ENCODE measurements at regions not wholly inside any gene's neighbourhood (a gene's known extent, or its start where the extent isn't known, plus 50 kb on each side); places are given as distances from the start of the nearest gene placed in this dataset.

DNA sequence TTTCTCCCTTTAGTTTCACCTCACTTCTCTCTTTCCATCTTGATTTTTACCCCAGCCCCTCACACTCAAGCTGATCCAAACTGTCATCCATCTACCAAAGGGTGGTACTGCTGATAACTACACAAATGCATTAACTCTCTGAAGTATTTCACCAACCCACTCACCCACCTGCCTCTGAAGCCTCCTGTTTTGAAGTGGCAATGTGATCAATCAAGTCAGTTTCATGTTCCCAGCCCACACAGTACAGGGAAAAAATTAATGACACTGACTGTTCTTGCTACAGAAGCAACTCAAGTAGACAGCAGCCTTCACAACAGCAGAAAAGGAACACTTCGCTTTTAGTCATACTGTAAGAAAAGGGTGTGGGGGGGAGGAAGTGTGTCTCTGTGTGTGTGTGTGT is 183.0 kb upstream of the NOCT start:
- no peaks in the 10 kb centered on the region for H3K36me3 ChIP-seq
- no peak for ATAC-seq
- TF ChIP-seq, protein P1, sequence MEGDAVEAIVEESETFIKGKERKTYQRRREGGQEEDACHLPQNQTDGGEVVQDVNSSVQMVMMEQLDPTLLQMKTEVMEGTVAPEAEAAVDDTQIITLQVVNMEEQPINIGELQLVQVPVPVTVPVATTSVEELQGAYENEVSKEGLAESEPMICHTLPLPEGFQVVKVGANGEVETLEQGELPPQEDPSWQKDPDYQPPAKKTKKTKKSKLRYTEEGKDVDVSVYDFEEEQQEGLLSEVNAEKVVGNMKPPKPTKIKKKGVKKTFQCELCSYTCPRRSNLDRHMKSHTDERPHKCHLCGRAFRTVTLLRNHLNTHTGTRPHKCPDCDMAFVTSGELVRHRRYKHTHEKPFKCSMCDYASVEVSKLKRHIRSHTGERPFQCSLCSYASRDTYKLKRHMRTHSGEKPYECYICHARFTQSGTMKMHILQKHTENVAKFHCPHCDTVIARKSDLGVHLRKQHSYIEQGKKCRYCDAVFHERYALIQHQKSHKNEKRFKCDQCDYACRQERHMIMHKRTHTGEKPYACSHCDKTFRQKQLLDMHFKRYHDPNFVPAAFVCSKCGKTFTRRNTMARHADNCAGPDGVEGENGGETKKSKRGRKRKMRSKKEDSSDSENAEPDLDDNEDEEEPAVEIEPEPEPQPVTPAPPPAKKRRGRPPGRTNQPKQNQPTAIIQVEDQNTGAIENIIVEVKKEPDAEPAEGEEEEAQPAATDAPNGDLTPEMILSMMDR (IDR thresholded peaks at IDR 0.05): no peak
- H3K9me3 ChIP-seq: no peaks in the 10 kb centered on the region
- H3K27ac ChIP-seq: no peak overlapping the region
- DNase-seq: no peak
- intact Hi-C loops (cut with DNase I): no loop called here
- H3K4me3 ChIP-seq: no peak overlapping the region
- no peaks in the 10 kb centered on the region for H3K4me1 ChIP-seq
- H3K27me3 ChIP-seq (ENCODE audit: low read depth): no peaks in the 10 kb centered on the region

DNA sequence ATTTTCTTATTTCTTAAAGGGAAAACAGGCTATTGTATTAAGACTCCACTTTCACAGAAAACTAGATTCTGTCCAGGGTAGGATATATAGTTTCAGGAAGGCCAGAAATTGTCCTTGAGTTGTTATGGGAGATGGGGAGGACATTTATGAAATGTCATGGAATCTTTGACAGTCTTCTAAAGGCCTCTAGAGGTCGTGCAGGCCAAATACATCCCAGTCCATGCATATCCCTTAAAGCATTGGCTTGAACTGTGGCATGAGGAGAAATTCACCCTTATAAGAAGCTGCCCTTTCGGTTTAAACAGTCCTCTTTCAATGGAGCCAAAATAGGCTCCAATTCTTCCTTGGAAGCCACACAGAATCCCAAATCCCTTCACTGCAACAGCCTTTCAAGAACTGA is 183.6 kb upstream of the NOCT start:
- H3K9me3 ChIP-seq: no peaks in the 10 kb centered on the region
- DNase-seq: no peak
- no peak for ATAC-seq
- H3K4me3 ChIP-seq: no peak overlapping the region
- intact Hi-C loops (cut with DNase I): no loop called here
- H3K4me1 ChIP-seq: no peaks in the 10 kb centered on the region
- no peak overlapping the region for H3K27ac ChIP-seq
- no peaks in the 10 kb centered on the region for H3K36me3 ChIP-seq
- TF ChIP-seq, protein P1 (IDR thresholded peaks at IDR 0.05): no peak
- no peaks in the 10 kb centered on the region for H3K27me3 ChIP-seq (ENCODE audit: low read depth)

DNA sequence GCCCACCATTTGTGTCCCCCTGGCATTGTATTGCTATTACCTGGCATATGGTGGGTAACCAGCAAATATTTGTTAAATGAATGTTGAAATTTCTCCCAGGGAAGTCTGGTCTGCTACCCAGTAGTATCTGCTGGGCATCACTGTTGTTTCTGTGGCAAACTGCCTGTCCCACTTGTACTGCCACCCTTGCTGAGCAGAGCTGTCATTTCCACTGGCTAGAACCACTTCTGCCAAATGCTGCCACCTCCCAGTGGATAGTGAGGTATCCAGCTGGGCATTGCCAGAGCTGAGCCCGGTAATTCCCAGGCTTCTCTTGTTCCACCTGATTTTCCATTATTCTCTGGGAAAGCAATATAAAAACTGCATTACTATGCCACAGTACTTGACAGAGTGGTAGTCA is 186.7 kb upstream of the NOCT start:
- intact Hi-C loops (cut with DNase I): no loop called here
- H3K27ac ChIP-seq: no peak overlapping the region
- TF ChIP-seq, protein P1 (IDR thresholded peaks at IDR 0.05): no peak
- DNase-seq: no peak
- no peak for ATAC-seq
- no peaks in the 10 kb centered on the region for H3K27me3 ChIP-seq (ENCODE audit: low read depth)
- no peaks in the 10 kb centered on the region for H3K9me3 ChIP-seq
- no peaks in the 10 kb centered on the region for H3K36me3 ChIP-seq
- no peaks in the 10 kb centered on the region for H3K4me1 ChIP-seq
- H3K4me3 ChIP-seq: no peak overlapping the region

DNA sequence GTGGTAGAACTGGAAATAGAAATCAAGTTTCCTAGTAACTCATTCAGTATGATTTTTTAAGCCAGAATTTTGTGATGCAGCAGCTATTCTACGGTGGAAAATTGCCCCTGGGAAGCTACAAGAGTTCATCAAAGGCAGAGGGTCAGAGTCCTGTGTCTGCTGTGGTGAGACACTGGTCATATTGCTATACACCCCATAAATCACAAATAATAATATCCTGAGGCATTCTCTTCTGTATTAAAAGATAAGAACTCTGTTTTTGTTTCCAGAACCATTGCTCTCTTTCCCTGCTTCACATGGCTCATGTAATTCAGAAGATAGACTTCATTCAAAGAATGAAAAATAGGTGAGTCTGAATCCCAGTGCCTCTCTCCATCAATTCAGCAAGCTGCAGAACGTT is 188.8 kb upstream of the NOCT start:
- no peaks in the 10 kb centered on the region for H3K4me1 ChIP-seq
- DNase-seq (no peak), ATAC-seq (no peak)
- TF ChIP-seq, protein P1 (IDR thresholded peaks at IDR 0.05): no peak
- no peaks in the 10 kb centered on the region for H3K27me3 ChIP-seq (ENCODE audit: low read depth)
- H3K9me3 ChIP-seq: no peaks in the 10 kb centered on the region
- no peak overlapping the region for H3K27ac ChIP-seq
- H3K36me3 ChIP-seq: no peaks in the 10 kb centered on the region
- H3K4me3 ChIP-seq: no peak overlapping the region
- intact Hi-C loops (cut with DNase I): no loop called here

DNA sequence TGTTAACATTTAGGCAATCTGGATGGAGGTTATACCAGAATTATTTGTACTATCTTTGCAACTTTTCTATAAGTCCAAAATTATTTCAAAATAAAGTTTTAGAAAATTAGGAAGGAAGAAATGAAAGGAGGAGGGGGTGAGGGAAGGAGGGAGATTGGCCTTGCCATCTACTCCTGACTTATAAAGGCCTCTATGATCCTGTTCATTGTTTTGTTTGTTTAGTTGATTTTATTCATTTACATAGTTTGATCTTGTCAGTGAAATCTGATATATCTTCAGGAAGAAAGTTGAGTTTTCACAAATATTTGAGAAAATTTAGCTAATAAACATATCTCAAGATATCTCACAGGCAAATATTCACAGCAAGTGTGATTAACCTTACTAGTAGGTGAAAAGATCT is 189.3 kb upstream of the NOCT start:
- ATAC-seq: no peak
- Histone ChIP-seq H3K27ac (no peak overlapping the region), H3K36me3 (no peaks in the 10 kb centered on the region), H3K27me3 (ENCODE audit: low read depth) (no peaks in the 10 kb centered on the region), H3K4me3 (no peak overlapping the region), H3K4me1 (no peaks in the 10 kb centered on the region), H3K9me3 (no peaks in the 10 kb centered on the region)
- DNase-seq: no peak
- intact Hi-C loops (cut with DNase I): no loop called here
- TF ChIP-seq, protein P1 (IDR thresholded peaks at IDR 0.05): no peak

DNA sequence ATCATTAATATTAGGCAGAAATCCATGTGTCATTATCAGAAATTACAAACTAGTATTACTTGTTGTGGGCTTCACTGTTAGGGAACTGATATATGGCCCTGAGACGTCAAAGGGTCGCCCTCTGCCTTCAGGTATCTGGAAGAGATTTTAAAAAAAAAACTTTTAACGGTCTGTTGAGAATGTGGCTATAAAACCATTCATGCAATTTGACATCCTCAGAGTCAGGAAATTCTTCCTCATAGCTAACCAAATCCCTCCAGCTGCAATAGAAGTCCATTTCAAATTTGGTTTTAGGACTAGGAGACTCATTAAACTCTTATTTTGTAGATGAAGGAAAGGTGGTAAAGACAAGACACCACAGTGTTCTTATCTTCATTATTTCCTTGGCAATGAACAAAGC is 194.2 kb upstream of the NOCT start:
- DNase-seq: no peak
- H3K36me3 ChIP-seq: no peaks in the 10 kb centered on the region
- ATAC-seq: no peak
- H3K4me1 ChIP-seq: no peaks in the 10 kb centered on the region
- intact Hi-C loops (cut with DNase I): no loop called here
- H3K27me3 ChIP-seq (ENCODE audit: low read depth): no peaks in the 10 kb centered on the region
- no peaks in the 10 kb centered on the region for H3K9me3 ChIP-seq
- no peak overlapping the region for H3K27ac ChIP-seq
- TF ChIP-seq, protein P1 (IDR thresholded peaks at IDR 0.05): no peak
- no peak overlapping the region for H3K4me3 ChIP-seq

Measured in lower lobe of right lung (tissue), 2 donors.